ENCODE measurements at regions not wholly inside any gene's neighbourhood (a gene's known extent, or its start where the extent isn't known, plus 50 kb on each side); places are given as distances from the start of the nearest gene placed in this dataset.

DNA sequence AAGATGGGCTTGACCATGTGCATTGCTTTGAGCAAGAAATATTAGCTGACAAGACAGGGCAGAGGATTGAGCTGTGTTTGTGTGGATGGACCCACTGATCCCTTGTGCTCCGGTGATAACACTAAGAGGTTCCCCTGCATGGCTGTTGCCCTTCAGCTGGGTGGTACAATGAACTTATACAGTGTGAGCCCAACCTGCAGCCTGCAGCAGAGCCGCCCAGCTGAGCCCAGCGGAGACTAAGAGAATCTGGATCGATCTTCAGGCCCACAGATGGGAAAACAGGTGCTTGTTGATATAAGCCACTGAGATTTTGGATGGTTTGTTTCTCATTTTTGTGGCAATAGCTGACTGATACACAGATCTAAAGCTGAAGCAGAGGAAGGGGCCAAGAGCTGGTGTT is 177.4 kb upstream of the SYT13 start:
- FAIRE-seq: no peak
- H3K4me1 ChIP-seq (ENCODE audit: insufficient read depth, low read length): no peaks in the 10 kb centered on the region
- no peaks in the 10 kb centered on the region for H4K20me1 ChIP-seq (ENCODE audit: insufficient read depth, low read length)
- H3K9me3 ChIP-seq (ENCODE audit: insufficient read depth, low read depth, low read length): no peaks in the 10 kb centered on the region
- H3K36me3 Mint-ChIP-seq (ENCODE audit: low read depth, unreplicated experiment): peaks cover 1% of the 10 kb centered on the region
- H3K27me3 ChIP-seq (ENCODE audit: insufficient read depth, low read length): no peaks in the 10 kb centered on the region
- no peak for DNase-seq (ENCODE audit: low read depth)
- TF ChIP-seq, protein P1, sequence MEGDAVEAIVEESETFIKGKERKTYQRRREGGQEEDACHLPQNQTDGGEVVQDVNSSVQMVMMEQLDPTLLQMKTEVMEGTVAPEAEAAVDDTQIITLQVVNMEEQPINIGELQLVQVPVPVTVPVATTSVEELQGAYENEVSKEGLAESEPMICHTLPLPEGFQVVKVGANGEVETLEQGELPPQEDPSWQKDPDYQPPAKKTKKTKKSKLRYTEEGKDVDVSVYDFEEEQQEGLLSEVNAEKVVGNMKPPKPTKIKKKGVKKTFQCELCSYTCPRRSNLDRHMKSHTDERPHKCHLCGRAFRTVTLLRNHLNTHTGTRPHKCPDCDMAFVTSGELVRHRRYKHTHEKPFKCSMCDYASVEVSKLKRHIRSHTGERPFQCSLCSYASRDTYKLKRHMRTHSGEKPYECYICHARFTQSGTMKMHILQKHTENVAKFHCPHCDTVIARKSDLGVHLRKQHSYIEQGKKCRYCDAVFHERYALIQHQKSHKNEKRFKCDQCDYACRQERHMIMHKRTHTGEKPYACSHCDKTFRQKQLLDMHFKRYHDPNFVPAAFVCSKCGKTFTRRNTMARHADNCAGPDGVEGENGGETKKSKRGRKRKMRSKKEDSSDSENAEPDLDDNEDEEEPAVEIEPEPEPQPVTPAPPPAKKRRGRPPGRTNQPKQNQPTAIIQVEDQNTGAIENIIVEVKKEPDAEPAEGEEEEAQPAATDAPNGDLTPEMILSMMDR (IDR thresholded peaks at IDR 0.05; ENCODE audit: insufficient read depth, low read depth, low read length): no peak
- no peak for TF ChIP-seq EZH2 (IDR thresholded peaks at IDR 0.05; ENCODE audit: insufficient read depth, low read length)
- no peak overlapping the region for H2AFZ ChIP-seq (ENCODE audit: low read depth, low read length)
- no peaks in the 10 kb centered on the region for H3K36me3 ChIP-seq (ENCODE audit: insufficient read depth, low read length)
- H3K9ac ChIP-seq (ENCODE audit: low read length): no peak overlapping the region
- peaks cover 1% of the 10 kb centered on the region for H3K9me3 Mint-ChIP-seq (ENCODE audit: unreplicated experiment)
- H3K4me2 ChIP-seq (ENCODE audit: low read length): no peak overlapping the region
- no peak overlapping the region for H3K4me3 ChIP-seq (ENCODE audit: insufficient read depth, low read depth, low read length)
- H3K27ac ChIP-seq (ENCODE audit: low read depth, low read length): no peak overlapping the region
- H3K27ac Mint-ChIP-seq (ENCODE audit: unreplicated experiment): no peak overlapping the region
- H3K27me3 Mint-ChIP-seq (ENCODE audit: low read depth, unreplicated experiment): peaks cover 78% of the 10 kb centered on the region
- no peak overlapping the region for H3K4me3 Mint-ChIP-seq (ENCODE audit: unreplicated experiment)
- H3K4me1 Mint-ChIP-seq (ENCODE audit: low read depth, unreplicated experiment): peaks cover 8% of the 10 kb centered on the region
- H3K79me2 ChIP-seq (ENCODE audit: insufficient read depth, low read length): no peaks in the 10 kb centered on the region

DNA sequence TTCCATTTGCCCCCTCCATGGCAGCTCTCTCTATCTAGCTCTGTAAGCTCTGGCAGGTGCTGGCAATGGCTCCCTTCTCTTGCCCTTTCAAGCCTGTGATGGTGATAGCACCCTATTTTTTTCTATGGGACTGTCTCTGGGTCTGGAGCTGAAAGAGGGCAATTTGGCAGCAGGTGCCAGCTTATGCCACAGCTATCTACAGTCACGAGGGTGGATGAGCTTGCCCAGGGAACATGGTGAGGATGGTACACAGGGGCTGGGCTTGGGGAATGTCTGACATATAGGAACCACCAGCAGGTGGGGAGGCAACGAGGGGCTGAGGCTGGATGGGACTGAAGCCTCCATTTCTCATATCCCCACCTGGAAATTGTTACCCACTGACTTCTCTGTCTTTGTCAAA is 175.4 kb upstream of the SYT13 start:
- Histone ChIP-seq H3K4me3 (ENCODE audit: insufficient read depth, low read depth, low read length) (no peak overlapping the region), H3K4me2 (ENCODE audit: low read length) (no peak overlapping the region), H3K9ac (ENCODE audit: low read length) (no peak overlapping the region), H3K27me3 (ENCODE audit: insufficient read depth, low read length) (no peaks in the 10 kb centered on the region), H3K4me1 (ENCODE audit: insufficient read depth, low read length) (no peaks in the 10 kb centered on the region), H3K27ac (ENCODE audit: low read depth, low read length) (no peak overlapping the region), H3K36me3 (ENCODE audit: insufficient read depth, low read length) (no peaks in the 10 kb centered on the region), H4K20me1 (ENCODE audit: insufficient read depth, low read length) (no peaks in the 10 kb centered on the region), H3K79me2 (ENCODE audit: insufficient read depth, low read length) (no peaks in the 10 kb centered on the region), H2AFZ (ENCODE audit: low read depth, low read length) (no peak overlapping the region), H3K9me3 (ENCODE audit: insufficient read depth, low read depth, low read length) (no peaks in the 10 kb centered on the region)
- Mint-ChIP-seq H3K4me1 (ENCODE audit: low read depth, unreplicated experiment) (peaks cover 2% of the 10 kb centered on the region), H3K9me3 (ENCODE audit: unreplicated experiment) (peaks cover 1% of the 10 kb centered on the region), H3K27me3 (ENCODE audit: low read depth, unreplicated experiment) (peaks cover 90% of the 10 kb centered on the region), H3K36me3 (ENCODE audit: low read depth, unreplicated experiment) (peaks cover 1% of the 10 kb centered on the region), H3K27ac (ENCODE audit: unreplicated experiment) (no peak overlapping the region), H3K4me3 (ENCODE audit: unreplicated experiment) (no peak overlapping the region)
- FAIRE-seq: no peak
- no peak for TF ChIP-seq EZH2 (IDR thresholded peaks at IDR 0.05; ENCODE audit: insufficient read depth, low read length)
- TF ChIP-seq, protein P1 (IDR thresholded peaks at IDR 0.05; ENCODE audit: insufficient read depth, low read depth, low read length): no peak
- no peak for DNase-seq (ENCODE audit: low read depth)

DNA sequence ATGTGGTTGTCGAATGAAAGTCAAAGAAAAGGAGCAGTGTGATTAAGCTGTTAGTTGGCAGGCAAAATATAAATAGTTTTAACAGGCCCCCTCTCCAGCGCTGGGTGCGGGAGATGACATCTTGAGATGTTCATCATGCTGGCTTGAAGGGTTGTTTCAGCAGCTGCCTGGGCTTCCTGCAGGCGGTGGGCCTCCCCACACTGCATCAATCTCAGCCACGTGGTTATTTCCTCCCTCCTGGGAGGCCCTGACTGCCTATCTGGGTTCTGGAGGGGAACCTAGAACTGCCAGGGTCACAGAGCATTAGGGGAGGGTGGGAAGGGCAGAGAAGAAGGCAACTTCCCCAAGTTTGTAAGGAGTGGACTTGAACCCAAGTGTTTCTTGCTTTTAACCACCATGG is 173.3 kb upstream of the SYT13 start:
- TF ChIP-seq, protein P1 (IDR thresholded peaks at IDR 0.05; ENCODE audit: insufficient read depth, low read depth, low read length): no peak
- TF ChIP-seq EZH2 (IDR thresholded peaks at IDR 0.05; ENCODE audit: insufficient read depth, low read length): no peak
- no peak for DNase-seq (ENCODE audit: low read depth)
- Histone ChIP-seq H3K4me1 (ENCODE audit: insufficient read depth, low read length) (no peaks in the 10 kb centered on the region), H3K79me2 (ENCODE audit: insufficient read depth, low read length) (no peaks in the 10 kb centered on the region), H3K9ac (ENCODE audit: low read length) (no peak overlapping the region), H2AFZ (ENCODE audit: low read depth, low read length) (no peak overlapping the region), H3K4me2 (ENCODE audit: low read length) (no peak overlapping the region), H3K36me3 (ENCODE audit: insufficient read depth, low read length) (no peaks in the 10 kb centered on the region), H3K27ac (ENCODE audit: low read depth, low read length) (no peak overlapping the region), H3K4me3 (ENCODE audit: insufficient read depth, low read depth, low read length) (no peak overlapping the region), H4K20me1 (ENCODE audit: insufficient read depth, low read length) (no peaks in the 10 kb centered on the region), H3K27me3 (ENCODE audit: insufficient read depth, low read length) (peaks cover 5% of the 10 kb centered on the region), H3K9me3 (ENCODE audit: insufficient read depth, low read depth, low read length) (no peaks in the 10 kb centered on the region)
- Mint-ChIP-seq H3K27me3 (ENCODE audit: low read depth, unreplicated experiment) (peaks cover 92% of the 10 kb centered on the region), H3K36me3 (ENCODE audit: low read depth, unreplicated experiment) (peaks cover 1% of the 10 kb centered on the region), H3K9me3 (ENCODE audit: unreplicated experiment) (peaks cover 1% of the 10 kb centered on the region), H3K4me3 (ENCODE audit: unreplicated experiment) (no peak overlapping the region), H3K4me1 (ENCODE audit: low read depth, unreplicated experiment) (peaks cover 2% of the 10 kb centered on the region), H3K27ac (ENCODE audit: unreplicated experiment) (no peak overlapping the region)
- FAIRE-seq: no peak
